ENCODE measurements at regions not wholly inside any gene's neighbourhood (a gene's known extent, or its start where the extent isn't known, plus 50 kb on each side); places are given as distances from the start of the nearest gene placed in this dataset.

DNA sequence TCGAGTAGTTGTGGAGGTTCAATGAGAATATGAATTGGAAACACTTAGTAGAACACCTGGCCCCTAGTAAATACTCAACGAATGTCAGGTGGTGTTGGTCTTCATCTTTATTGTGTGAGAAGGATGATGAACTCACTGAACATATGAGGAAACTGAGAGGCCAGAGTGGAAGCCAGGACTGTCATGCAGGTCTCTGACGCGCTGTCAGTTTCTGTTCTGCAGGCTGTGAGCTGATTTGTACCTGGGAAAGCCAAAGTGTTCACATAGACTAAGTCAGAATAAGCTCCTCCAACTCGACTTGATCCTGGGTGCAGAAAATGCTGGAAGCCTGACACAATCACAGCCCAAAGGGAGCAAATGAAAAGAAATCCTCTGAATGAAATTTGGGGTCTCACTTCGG, 222.2 kb downstream of the LY86 start:
- TF ChIP-seq CTCF (IDR thresholded peaks at IDR 0.05) (no peak), ZFX (IDR thresholded peaks at IDR 0.05; ENCODE audit: borderline replicate concordance) (no peak)

Measured in 22Rv1 (cell line).